22Rv1 (cell line): ENCODE measurements at regions not wholly inside any gene's neighbourhood (a gene's known extent, or its start where the extent isn't known, plus 50 kb on each side); places are given as distances from the start of the nearest gene placed in this dataset.

Experiments used
- ZFX ChIP-seq: fragments of 450-650 bp; IDR thresholded peaks from 2 replicates; pipeline ENCODE4 v1.6.1; 2017; ENCODE audit warnings: antibody characterized with exemption, borderline replicate concordance
- TF ChIP-seq, protein P1 (sequence below): fragments of 450-650 bp; IDR thresholded peaks from 2 replicates; pipeline ENCODE4 v1.5.1; 2017; ENCODE audit warnings: mild to moderate bottlenecking

DNA sequence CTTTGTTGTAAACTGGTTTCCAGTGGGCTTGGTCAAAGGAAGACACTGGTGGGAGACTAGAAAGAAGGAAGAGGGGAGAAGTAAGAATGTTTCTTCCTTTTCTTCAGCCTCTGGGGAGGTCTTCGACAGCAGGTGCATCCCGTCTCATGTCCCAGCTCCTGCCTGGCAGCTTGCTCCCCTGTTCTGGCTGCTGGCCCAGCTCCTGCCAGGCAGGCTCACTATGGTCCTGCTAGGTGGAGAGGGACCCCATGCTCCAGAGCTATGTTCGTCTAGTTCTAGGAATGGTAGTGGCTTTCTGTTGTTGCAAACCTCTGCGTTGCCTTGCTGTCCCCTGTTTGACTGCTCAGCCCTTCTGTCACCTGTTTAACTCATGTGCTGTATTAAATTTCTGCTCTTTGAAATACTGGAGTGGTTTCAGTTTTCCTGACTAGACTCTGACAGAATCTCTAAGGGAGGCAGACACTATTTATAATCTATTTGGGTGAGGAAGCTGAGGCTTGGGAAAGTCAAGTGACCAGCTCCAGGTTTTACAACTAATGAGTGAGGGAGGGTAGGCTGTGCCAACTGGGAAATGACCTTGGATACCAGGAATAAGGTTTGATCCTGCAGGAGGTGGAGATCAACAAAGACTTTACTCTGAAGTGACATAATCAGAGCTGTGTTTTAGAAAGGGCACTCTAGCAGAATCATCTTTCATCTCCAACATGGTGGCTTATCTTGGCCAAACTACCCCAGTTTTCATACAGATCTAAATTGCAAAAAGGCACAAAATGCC, 94.7 kb upstream of the DDHD1 start:
- TF ChIP-seq, protein P1, sequence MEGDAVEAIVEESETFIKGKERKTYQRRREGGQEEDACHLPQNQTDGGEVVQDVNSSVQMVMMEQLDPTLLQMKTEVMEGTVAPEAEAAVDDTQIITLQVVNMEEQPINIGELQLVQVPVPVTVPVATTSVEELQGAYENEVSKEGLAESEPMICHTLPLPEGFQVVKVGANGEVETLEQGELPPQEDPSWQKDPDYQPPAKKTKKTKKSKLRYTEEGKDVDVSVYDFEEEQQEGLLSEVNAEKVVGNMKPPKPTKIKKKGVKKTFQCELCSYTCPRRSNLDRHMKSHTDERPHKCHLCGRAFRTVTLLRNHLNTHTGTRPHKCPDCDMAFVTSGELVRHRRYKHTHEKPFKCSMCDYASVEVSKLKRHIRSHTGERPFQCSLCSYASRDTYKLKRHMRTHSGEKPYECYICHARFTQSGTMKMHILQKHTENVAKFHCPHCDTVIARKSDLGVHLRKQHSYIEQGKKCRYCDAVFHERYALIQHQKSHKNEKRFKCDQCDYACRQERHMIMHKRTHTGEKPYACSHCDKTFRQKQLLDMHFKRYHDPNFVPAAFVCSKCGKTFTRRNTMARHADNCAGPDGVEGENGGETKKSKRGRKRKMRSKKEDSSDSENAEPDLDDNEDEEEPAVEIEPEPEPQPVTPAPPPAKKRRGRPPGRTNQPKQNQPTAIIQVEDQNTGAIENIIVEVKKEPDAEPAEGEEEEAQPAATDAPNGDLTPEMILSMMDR, result no peak
- TF ChIP-seq ZFX, result no peak
